ENCODE measurements at regions not wholly inside any gene's neighbourhood (a gene's known extent, or its start where the extent isn't known, plus 50 kb on each side); places are given as distances from the start of the nearest gene placed in this dataset.
"Not testable (repeated sequence)": the region's sequence is repeated elsewhere in the genome, so short reads cannot be mapped to it uniquely, and the experiment has no call there.

DNA sequence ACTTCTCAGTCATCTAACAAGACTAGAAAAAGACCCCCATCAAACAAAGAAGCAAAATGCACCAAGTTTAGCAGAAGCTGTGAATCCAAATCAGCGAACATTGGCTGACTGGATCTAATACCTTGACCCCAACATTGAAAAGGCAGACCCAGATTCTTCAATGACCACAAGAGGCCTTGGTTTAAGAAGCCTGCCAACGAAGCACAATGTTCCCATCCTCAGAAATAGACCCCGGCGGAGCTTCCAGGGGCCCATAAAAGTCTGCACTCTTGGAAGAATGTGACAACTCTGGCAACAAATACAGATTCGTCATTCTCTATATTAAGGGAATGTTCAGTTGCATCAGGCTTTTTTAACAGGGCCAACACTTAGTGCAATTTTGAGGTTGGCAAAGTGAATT lies 112.8 kb upstream of the BCL6 start:
- TF ChIP-seq, protein P1, sequence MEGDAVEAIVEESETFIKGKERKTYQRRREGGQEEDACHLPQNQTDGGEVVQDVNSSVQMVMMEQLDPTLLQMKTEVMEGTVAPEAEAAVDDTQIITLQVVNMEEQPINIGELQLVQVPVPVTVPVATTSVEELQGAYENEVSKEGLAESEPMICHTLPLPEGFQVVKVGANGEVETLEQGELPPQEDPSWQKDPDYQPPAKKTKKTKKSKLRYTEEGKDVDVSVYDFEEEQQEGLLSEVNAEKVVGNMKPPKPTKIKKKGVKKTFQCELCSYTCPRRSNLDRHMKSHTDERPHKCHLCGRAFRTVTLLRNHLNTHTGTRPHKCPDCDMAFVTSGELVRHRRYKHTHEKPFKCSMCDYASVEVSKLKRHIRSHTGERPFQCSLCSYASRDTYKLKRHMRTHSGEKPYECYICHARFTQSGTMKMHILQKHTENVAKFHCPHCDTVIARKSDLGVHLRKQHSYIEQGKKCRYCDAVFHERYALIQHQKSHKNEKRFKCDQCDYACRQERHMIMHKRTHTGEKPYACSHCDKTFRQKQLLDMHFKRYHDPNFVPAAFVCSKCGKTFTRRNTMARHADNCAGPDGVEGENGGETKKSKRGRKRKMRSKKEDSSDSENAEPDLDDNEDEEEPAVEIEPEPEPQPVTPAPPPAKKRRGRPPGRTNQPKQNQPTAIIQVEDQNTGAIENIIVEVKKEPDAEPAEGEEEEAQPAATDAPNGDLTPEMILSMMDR (IDR thresholded peaks at IDR 0.05): no peak
- peaks cover 0 to 15% (median 0%) of the 10 kb centered on the region in 4 donors for H3K4me1 ChIP-seq
- intact Hi-C loops (cut with DNase I; ENCODE audit: low total_unique reads): no loop called here
- H3K27ac ChIP-seq: peak overlapping the region in 1 of 2 donors; percentile 14
- no peaks in the 10 kb centered on the region for H3K27me3 ChIP-seq
- H3K4me3 ChIP-seq: no peak overlapping the region
- DNase-seq: peak; percentile 57 to 74
- H3K9me3 ChIP-seq: no peaks in the 10 kb centered on the region
- no peaks in the 10 kb centered on the region for H3K36me3 ChIP-seq

DNA sequence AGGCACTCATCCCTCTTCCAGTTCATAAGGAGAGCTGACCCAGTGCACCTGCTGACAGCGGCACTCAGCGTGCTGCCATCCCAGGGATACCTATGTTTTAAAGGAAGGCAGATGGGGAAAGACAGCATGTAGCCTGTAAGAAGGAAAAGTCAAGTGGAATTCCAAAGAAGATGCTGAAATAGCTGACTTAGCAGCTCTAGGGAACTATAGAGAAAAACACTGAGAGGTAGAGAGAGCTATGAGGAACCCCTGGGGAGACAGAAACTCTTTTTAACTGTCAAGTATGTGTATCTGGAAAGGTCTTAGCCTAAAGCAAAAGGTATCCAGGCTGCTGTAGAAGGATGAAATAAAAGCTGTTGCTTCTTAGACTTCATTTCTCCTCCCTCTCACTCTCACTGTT lies 113.4 kb upstream of the BCL6 start:
- H3K27ac ChIP-seq: peak overlapping the region; percentile 14 to 17
- no peaks in the 10 kb centered on the region for H3K36me3 ChIP-seq
- intact Hi-C loops (cut with DNase I; ENCODE audit: low total_unique reads): no loop called here
- TF ChIP-seq, protein P1 (IDR thresholded peaks at IDR 0.05): no peak
- H3K27me3 ChIP-seq: no peaks in the 10 kb centered on the region
- H3K4me1 ChIP-seq: peaks cover 0 to 15% (median 0%) of the 10 kb centered on the region in 4 donors
- no peak for DNase-seq
- H3K4me3 ChIP-seq: no peak overlapping the region
- H3K9me3 ChIP-seq: no peaks in the 10 kb centered on the region

DNA sequence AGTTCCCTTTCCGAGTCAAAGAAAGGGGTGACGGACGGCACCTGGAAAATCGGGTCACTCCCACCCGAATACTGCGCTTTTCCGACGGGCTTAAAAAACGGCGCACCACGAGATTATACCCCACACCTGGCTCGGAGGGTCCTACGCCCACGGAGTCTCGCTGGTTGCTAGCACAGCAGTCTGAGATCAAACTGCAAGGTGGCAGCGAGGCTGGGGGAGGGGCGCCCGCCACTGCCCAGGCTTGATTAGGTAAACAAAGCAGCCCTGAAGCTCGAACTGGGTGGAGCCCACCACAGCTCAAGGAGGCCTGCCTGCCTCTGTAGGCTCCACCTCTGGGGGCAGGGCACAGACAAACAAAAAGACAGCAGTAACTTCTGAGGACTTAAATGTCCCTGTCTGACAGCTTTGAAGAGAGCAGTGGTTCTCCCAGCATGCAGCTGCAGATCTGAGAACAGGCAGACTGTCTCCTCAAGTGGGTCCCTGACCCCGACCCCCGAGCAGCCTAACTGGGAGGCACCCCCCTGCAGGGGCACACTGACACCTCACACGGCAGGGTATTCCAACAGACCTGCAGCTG lies 117.5 kb upstream of the BCL6 start:
- H3K9me3 ChIP-seq; H3K36me3 ChIP-seq; intact Hi-C loops (cut with DNase I; ENCODE audit: low total_unique reads); H3K27me3 ChIP-seq; H3K4me3 ChIP-seq; H3K4me1 ChIP-seq; DNase-seq; H3K27ac ChIP-seq: not testable (repeated sequence)

DNA sequence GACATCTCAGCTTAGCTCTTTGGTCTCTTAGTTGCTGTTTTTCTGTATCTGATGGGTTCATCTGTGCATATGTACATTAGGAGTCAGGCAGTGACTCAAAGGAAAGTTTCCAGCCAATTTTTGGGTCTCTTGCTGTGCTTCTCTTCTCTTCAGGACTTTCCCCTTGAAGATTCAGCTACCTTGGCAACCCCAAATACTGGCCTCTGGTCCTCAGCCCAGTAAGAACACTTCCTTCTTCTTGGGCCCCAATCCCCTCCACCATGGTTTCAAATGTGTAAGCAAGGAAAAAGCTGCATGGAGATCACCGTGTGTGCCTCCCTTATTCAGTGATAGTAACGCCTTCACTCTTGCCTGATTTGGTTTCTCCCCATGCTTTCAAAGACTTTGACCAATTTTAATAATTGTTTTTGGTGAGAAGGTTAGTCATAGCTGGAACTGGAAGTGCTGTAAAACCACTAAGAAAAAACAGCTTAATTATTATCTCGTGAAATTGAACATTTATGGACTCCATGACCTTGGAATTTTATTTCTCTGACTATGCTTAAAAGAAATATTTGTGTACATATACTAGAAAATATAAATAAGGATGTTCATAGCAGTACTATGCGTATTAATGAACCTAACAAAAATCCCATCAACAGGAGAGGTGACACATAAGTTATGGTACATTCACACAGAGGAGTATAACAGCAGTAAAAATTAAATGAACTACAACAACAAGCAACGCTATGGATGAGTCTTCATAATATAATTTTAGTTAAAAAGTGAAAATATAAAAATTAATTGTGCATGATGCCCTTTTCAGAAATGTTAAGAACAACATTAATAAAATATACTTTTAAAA lies 125.3 kb upstream of the BCL6 start:
- no peak overlapping the region for H3K4me3 ChIP-seq
- no peak for DNase-seq
- H3K27ac ChIP-seq: no peak overlapping the region
- H3K36me3 ChIP-seq: no peaks in the 10 kb centered on the region
- H3K9me3 ChIP-seq: no peaks in the 10 kb centered on the region
- H3K27me3 ChIP-seq: no peaks in the 10 kb centered on the region
- TF ChIP-seq, protein P1 (IDR thresholded peaks at IDR 0.05): no peak
- intact Hi-C loops (cut with DNase I; ENCODE audit: low total_unique reads): no loop called here
- no peaks in the 10 kb centered on the region for H3K4me1 ChIP-seq

DNA sequence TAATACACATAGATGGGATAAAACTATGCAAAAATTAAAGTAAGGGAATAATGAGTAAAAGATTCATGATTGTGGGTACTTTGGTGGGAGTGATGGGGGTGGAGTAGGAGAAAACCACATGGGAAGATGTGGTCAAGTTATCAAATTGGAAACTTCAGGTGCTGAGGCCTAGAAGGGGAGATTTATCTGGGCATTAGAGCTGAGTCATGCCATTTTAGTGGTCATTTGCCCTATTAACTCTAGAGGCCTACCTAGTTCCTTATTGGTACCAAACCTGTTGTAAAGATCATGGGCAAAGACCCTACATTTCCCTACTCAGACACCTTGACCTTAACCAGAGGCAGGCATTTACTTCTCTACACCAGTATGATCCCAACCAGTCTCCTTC lies 125.9 kb upstream of the BCL6 start:
- Histone ChIP-seq H3K36me3 (no peaks in the 10 kb centered on the region), H3K4me1 (no peaks in the 10 kb centered on the region), H3K27me3 (no peaks in the 10 kb centered on the region), H3K4me3 (no peak overlapping the region), H3K27ac (no peak overlapping the region), H3K9me3 (no peaks in the 10 kb centered on the region)
- intact Hi-C loops (cut with DNase I; ENCODE audit: low total_unique reads): no loop called here
- DNase-seq: no peak
- TF ChIP-seq, protein P1 (IDR thresholded peaks at IDR 0.05): no peak

- intact Hi-C loops (cut with DNase I; ENCODE audit: low total_unique reads): no loop called here
- H3K27me3 ChIP-seq: no peaks in the 10 kb centered on the region
- TF ChIP-seq, protein P1 (IDR thresholded peaks at IDR 0.05): no peak
- no peak for DNase-seq
- no peak overlapping the region for H3K27ac ChIP-seq
- H3K36me3 ChIP-seq: no peaks in the 10 kb centered on the region
- H3K4me3 ChIP-seq: no peak overlapping the region
- H3K4me1 ChIP-seq: no peaks in the 10 kb centered on the region
- no peaks in the 10 kb centered on the region for H3K9me3 ChIP-seq
These were observed 126.6 kb upstream of the BCL6 start for GRCh38 chr3:187871848-187872247.
